Right atrium auricular region (tissue), 2 donors: ENCODE measurements at regions not wholly inside any gene's neighbourhood (a gene's known extent, or its start where the extent isn't known, plus 50 kb on each side); places are given as distances from the start of the nearest gene placed in this dataset.

Source experiments
- DNase-seq: peaks from one replicate; pipeline ENCODE4 v3.0.0-alpha.2; 2019; ENCODE audit warnings: low spot score
- H3K27ac ChIP-seq, 2 donors: fragments of 200-600 bp; sonication (generic); 1 replicate in 1 of 2; 2 replicates in 1 of 2; pipeline ENCODE4 v1.5.1; 2016 to 2019
- H3K27me3 ChIP-seq, 2 donors: fragments of 200-600 bp; sonication (generic); one replicate each; pipeline versions ENCODE4 v1.5.1 to v1.6.0; 2017 to 2019
- H3K36me3 ChIP-seq: fragments of 200-600 bp; sonication (generic); one replicate; pipeline ENCODE4 v1.5.1; 2016
- H3K4me1 ChIP-seq, 2 donors: fragments of 200-600 bp; sonication (generic); one replicate each; pipeline versions ENCODE4 v1.5.1 to v1.6.0; 2017 to 2019
- H3K4me3 ChIP-seq, 2 donors: fragments of 200-600 bp; sonication (generic); 1 replicate in 1 of 2; 2 replicates in 1 of 2; pipeline ENCODE4 v1.5.1; 2017 to 2019; ENCODE audit warnings: mild to moderate bottlenecking in 1 of 2, moderate library complexity in 1 of 2
- H3K9me3 ChIP-seq, 2 donors: fragments of 200-600 bp; sonication (generic); one replicate each; pipeline ENCODE4 v1.5.1; 2019
- CTCF ChIP-seq, 2 donors: fragments of 200-600 bp; sonication (generic); IDR thresholded peaks; one replicate each; pipeline ENCODE4 v1.5.1; 2019; ENCODE audit warnings: antibody characterized with exemption in 2 of 2

DNA sequence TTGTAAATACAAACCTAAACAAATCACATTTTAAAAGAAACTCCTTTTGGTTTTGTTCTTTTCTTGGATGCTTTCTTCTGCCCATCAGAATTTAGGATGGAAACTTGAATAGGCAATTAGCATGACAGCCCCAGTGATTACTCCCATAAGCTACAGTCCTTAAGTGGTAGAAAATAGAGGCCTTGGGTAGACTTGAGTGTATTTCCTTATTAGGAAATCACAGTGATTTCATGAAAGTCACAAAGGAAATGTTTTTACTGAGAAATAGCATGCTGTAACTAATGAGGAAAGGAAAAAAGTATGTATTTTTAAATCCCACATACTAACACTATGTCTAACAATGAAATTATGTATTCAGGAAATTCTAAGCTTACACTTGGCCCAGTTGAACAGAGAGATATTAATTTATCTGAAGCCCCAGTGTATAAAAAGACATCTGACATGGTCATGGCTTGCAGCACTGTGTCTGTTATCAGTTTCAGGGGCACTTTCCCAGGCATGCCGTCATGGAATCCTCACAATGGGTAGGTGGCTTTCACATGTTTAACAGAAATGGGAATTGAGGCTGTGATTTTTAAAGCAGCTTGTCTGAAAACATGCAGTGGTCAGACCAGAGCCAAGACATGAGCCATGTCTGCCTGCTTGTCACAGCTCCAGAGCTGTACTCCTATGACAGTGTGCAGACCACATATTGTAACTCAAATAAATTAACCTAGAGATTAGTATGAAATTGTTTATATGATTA lies 79.7 kb upstream of the TRIB2 start:
- DNase-seq, result no peak
- Histone ChIP-seq H3K27ac (no peak overlapping the region), H3K27me3 (no peaks in the 10 kb centered on the region)

DNA sequence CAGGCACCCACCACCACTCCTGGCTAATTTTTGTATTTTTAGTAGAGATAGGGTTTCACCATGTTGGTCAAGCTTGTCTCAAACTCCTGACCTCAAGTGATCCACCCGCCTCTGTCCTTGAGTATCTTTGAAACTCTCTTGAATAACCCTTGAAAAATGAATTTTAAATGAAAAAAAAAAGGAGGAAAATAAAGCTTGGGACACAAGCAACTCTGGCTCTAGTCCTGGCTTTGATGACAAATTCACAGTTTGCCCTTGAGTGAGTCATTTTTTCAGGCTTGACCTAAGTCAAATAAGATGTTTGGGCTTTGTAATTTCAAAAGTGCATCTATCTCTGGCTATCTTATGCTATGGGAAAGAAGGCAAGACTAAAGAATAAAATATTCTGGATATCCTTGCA lies 79.0 kb upstream of the TRIB2 start:
- Histone ChIP-seq H3K27me3 (no peaks in the 10 kb centered on the region), H3K27ac (no peak overlapping the region), H3K4me3 (no peak overlapping the region), H3K9me3 (no peaks in the 10 kb centered on the region), H3K36me3 (no peaks in the 10 kb centered on the region), H3K4me1 (peaks cover 0 to 8% of the 10 kb centered on the region in 2 donors)
- TF ChIP-seq CTCF (IDR thresholded peaks at IDR 0.05), result no peak
- DNase-seq, result no peak

More for the DNA sequence above, 79.7 kb upstream of the TRIB2 start:
- Histone ChIP-seq H3K9me3 (no peaks in the 10 kb centered on the region), H3K4me1 (peaks cover 0 to 8% of the 10 kb centered on the region in 2 donors), H3K36me3 (no peaks in the 10 kb centered on the region), H3K4me3 (no peak overlapping the region)
- no peak for TF ChIP-seq CTCF (IDR thresholded peaks at IDR 0.05)

DNA sequence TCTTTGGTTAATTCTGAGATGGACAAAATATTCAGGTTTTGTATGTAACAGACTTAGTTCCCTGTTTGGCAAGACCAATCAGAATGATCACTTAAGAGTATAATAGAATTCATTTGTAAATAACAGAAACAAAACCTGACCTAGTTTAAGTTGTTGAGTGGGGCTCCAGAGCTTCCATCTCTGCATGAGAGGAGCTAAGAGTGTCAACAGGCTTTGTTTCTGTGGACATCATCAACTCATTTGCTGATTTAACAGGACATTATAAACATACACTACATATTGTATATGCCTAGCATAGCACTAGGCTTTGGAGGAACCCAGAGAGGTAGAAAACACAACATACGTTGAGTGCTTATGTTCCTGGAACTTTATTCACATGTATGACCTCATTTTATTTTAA lies 75.3 kb upstream of the TRIB2 start:
- no peak for DNase-seq
- H3K27ac ChIP-seq, result no peak overlapping the region

DNA sequence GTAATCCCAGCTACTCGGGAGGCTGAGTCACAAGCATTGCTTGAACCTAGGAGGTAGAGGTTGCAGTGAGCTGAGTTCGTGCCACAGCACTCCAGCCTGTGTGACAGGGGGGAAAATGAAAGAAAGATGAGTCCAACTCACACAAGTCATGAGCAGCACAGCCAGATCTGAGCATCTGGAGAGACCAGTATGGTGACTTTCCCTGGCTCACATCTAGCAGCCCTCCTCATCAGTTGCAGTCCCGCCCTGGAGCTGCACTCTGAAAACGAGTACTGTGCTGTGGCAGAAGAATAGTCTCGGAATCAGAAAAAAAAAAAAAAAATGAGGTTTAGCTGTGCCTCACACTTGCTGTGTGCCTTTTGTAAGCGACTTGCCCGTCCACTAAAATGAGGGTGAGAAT lies 74.4 kb upstream of the TRIB2 start:
- Histone ChIP-seq H3K36me3 (no peaks in the 10 kb centered on the region), H3K27ac (no peak overlapping the region), H3K27me3 (no peaks in the 10 kb centered on the region), H3K4me3 (no peak overlapping the region), H3K4me1 (peaks cover 0 to 2% of the 10 kb centered on the region in 2 donors), H3K9me3 (no peaks in the 10 kb centered on the region)
- TF ChIP-seq CTCF (IDR thresholded peaks at IDR 0.05), result no peak
- no peak for DNase-seq

More for the DNA sequence above, 75.3 kb upstream of the TRIB2 start:
- Histone ChIP-seq H3K27me3 (no peaks in the 10 kb centered on the region), H3K36me3 (no peaks in the 10 kb centered on the region), H3K4me3 (no peak overlapping the region), H3K9me3 (no peaks in the 10 kb centered on the region), H3K4me1 (peaks cover 0 to 8% of the 10 kb centered on the region in 2 donors)
- TF ChIP-seq CTCF (IDR thresholded peaks at IDR 0.05), result no peak

DNA sequence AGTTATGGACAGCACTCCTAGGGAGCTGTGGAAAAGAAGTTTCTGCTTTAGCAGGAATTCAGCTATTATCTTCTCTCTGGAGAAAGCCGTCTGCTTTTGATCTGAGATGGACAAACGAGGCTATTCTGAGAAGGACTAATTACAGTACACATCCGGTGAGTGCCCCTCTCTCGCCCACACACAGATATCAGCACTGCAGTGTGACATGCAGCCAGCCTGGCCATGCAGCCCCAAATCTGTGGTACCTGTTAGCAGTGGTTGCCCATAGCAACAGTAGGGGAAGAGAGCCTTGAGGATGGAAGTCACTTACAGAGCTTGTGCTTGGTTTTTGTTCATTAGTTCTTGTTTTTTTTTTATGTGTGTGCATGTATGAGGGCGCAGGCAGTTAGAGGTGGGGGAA lies 73.9 kb upstream of the TRIB2 start:
- Histone ChIP-seq H3K4me1 (no peaks in the 10 kb centered on the region), H3K4me3 (no peak overlapping the region), H3K9me3 (no peaks in the 10 kb centered on the region), H3K27ac (no peak overlapping the region), H3K36me3 (no peaks in the 10 kb centered on the region), H3K27me3 (no peaks in the 10 kb centered on the region)
- TF ChIP-seq CTCF (IDR thresholded peaks at IDR 0.05), result no peak
- no peak for DNase-seq
